ENCODE measurements at regions not wholly inside any gene's neighbourhood (a gene's known extent, or its start where the extent isn't known, plus 50 kb on each side); places are given as distances from the start of the nearest gene placed in this dataset.

DNA sequence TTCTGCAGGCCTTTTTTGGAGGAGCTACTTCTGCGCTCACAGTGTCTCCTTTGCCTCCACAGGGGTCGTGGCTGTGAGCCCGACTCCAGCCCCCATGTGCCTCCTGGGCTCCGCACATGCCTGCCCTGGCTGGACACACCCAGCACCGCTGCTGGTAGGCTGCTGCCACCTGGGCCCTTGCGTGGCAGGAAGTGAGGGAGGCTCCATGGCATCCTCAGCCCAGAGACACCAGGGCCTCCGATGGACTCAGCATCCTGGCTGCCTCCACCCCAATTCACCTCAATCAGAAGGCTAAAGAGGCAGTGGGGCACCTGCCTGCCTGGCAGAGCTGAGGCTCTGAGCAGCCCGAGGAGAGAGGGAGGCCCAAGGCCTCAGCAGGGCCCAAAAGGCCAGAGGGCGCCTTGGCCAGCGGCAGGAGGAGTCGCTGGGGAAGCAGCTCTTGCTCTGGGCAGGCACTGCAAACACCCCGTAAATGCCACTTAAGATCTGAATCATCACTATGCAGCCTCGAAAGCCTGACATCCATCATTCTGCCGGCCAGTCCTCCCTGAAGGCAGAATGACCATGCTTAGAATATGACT is 68.3 kb upstream of the OTOS start:
- DNase-seq (ENCODE audit: extremely low read depth, low read depth, low spot score): no peak

DNA sequence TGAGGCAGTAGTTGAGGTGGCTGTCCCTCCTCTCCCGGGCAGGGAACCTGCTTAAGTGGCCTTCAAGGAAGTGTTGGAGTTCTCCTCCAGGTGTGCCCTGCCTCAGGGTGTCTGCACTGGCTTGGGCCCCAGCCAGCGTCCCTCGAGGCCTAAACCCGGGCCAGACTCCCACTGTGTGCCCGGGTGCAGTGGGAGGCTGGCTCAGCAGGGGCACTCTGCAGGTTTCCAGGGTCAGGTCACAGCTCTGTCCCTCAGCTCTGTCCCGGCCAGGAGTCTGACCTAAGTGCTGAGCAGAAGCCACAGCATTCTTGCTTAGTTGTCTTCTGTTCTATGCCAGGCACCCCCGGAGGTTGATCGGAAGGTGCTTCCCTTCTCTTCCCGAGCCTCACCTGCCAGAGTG is 69.0 kb upstream of the OTOS start:
- DNase-seq (ENCODE audit: extremely low read depth, low read depth, low spot score): no peak

DNA sequence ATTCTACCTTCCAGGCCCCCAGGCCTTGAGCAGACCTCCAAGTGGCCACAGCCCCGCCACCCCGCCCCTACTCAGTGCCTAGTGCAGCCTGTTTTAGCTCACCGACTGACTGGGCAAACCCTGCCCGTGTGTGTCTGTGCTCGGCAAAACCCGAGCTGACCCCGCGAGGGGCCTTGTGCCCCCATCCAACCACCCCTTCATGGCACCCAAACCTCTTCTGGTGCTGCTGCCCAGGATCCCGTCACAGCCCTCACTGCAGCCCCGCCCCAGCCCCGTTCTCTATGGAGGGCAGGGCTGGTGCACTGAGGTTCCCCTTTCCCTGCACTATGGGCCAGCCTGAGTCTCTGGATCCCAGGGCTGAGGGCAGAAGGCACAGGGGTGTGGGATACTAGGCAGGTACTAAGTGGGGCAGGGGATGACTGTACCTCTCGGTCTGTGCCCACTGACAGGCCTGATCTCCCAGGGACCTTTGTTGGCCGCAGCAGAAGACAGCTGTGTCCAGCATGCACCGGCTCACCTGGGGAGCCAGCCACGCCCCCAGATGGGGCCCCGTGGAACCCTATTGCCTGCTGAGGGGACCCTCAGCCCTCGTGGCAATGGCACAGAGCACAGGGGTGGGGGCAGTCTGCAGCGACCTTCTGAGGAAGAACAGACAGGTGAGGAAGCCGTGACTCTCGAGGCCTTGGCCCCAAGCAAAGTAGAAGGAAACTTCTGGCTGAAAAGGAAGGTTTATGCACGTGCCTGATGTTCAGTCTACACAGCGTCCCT is 69.9 kb upstream of the OTOS start:
- no peak for DNase-seq (ENCODE audit: extremely low read depth, low read depth, low spot score)

DNA sequence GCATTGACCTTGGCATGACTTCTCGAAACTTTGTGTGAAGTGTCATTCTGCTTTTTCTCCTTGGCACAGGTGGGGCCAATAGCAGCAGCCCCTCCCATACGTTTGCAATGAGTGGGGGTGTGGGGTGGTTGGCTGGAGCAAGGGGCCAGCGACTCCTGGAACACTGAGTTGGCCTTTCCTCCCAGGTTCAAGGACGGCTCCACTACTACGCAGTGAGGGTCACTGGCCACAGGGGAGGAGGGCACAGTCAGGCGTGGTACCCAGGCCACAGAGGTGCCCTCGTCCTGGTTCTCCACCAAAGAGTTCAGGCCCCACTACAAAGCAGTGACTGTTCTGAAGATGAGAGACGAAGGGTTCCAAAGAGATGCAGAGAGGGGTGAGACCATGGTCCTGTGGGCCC is 70.6 kb upstream of the OTOS start:
- no peak for DNase-seq (ENCODE audit: extremely low read depth, low read depth, low spot score)

DNA sequence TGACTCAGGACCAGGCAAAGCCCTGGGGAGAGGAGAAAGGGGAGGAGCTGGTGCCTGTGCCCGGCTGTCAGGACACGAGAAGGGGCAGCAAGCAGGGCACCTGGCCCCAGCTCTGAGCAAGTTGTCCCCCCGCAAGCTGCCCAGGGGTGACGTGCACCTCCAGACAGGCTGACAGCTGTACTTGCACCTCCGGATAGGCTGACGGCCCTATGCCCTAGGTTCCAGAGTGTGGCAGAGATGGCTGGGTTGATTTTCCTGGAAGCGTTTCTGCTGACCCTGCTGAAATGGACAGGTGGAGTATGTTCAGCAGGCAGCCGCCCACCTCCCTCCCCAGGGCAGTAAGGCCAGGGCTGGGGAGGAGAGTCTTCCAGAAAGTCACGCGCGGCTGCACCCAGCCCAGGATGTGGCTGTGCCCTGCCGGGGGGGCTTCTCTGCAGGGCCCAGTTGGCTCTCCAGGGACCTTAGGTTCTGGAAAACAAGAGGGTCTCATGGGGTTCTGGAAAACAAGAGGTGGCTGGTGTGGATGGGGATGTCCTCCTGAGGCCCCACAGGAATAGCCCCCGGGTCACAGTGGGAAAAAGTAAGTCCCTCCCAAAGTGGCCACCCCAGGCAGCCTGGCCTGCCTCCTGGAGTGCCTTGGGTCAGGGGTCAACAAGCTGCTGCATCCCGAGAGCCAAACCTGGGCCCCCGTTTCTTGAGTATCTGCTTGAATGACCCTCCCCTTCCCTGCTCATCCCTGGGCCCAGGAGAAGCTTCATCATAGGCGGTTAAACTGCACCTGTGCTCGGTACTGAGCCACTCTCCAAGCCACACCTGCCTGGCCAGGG is 71.4 kb upstream of the OTOS start:
- DNase-seq (ENCODE audit: extremely low read depth, low read depth, low spot score): no peak

DNA sequence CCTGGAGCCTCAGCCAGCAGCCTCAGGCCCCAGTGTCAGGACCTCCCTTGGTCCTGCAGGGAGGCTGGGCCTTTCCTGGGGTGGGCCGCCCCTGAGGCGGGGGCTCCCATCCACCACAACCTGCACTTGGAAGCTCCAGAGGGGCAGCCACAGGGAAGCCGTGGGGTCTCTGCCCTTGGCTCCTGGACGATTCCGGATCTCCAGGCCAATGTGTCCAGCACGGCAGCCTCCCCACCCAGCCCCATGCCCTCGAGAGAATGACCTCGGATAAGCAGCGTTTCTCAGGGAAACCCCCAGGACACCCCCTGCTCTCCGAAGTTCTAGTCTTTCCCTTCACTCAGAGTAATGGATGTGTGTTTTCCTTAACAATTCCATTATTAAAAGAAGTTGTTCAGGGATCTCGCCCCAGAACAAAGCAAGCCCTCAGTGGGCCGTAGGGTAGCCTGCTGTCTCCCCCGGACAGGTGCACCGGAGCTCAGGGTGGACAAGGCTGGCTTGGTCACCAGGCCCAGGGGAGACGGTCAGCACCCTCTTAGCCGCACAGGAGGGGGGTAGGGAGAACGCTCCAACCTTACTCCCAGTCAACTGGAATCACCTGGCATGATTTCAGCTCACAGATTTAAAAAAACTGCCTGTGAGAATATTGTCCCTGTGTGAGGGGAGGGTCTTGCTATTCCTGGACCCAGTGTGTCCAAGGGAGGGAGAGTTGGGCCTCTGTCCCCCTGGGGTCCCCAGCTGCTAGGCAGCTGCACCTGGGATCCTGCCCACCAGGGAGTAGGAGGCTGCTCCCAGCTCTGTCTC is 72.2 kb upstream of the OTOS start:
- no peak for DNase-seq (ENCODE audit: extremely low read depth, low read depth, low spot score)

DNA sequence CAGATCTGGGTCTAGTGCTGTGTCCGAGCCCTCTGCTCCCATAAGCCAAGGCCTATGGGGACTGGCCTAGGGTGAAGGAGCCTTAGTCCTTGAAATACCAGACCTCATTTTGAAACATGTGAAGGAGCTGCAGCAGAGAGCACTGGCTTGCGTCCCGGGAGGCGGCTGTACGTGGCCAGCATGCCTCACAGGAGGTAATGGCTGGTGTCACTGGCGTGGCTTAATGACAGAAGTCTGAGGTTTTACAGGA is 72.7 kb upstream of the OTOS start:
- no peak for DNase-seq (ENCODE audit: extremely low read depth, low read depth, low spot score)

DNA sequence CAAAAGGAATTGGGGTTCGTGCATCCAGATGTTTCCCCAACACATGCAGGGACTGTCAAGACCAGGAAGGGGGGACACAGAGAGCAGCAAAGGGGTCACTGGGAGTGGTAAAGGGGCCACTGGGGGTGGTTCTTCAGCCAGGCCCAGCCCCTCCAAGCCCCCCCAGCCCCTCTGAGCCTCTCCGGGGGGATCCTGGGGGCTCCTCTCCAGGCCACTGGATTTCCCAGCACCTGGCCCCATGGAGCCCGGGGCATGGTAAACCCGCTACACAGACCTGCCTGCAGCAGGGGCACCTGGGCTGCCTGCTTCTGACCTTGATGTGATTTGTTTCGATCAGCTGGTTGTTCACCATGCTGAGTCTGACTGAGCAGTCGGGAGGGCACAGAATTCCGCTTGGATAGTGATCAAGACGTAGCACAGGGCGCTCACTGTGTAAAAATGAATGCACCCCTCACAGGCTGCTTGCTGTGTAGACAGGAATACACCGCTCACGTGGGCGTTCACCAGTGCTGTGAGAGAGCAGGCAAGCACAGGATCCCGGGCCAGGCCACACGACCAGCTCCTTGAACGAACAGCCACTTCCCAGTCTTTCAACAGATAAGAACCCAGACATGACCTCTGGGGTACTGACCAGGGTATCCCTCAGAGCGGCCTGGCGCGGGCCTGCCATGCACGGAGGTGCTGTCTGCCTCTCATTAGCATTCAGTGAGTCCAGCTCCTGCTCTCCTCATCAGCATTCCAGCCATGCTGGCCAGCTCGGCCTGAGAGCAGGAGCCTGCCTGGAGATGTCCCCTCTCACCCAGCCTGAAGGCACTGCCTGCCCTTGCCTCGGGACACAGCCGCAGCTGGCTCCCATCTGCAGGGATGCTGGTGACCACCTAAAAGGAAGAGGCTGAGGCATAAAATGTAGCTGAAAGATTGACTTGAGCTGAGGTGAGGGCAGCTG is 73.3 kb upstream of the OTOS start:
- DNase-seq (ENCODE audit: extremely low read depth, low read depth, low spot score): no peak

DNA sequence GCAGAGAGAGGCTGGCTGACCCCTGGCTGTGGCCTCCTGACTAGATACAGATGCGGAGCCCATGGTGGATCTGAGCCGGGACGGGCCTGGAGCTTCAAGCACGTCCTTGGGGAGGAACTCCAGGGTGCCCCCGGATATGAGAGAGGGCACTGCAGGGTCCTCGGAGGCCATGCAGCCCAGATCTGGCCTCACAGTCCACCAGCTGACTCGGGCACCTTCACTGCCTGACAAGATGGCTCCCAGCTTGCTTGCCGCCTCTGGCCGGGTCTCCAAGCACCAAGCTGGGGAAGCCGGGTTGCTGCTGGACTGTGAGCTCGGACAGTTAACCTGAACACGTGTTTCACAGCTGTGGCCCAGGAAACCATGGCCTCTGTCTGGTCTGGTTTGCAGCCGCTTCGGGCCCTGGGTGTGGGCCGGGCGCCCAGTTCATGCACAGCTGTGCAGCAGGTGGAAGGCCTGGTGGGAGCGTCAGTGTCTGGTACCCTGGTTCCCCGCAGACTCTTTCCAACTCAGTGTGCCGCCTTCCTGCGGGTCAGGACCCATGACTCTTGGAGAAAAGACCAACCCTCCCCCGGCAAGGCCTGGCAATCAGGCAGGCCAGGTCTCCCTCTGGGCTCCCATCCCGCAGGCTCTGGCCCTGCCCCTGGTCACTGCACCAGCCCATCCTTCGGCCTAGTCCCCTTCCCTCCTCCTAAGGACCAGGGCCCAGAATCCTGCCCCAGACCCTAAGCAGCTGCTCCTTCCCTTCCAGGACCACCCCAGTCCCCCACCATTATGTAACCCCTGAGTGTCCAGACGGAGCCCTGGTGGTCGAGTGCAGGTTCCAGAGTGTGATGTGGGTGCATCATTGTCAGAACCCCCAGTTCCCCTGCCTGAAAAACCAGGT is 74.6 kb upstream of the OTOS start:
- no peak for DNase-seq (ENCODE audit: extremely low read depth, low read depth, low spot score)

DNA sequence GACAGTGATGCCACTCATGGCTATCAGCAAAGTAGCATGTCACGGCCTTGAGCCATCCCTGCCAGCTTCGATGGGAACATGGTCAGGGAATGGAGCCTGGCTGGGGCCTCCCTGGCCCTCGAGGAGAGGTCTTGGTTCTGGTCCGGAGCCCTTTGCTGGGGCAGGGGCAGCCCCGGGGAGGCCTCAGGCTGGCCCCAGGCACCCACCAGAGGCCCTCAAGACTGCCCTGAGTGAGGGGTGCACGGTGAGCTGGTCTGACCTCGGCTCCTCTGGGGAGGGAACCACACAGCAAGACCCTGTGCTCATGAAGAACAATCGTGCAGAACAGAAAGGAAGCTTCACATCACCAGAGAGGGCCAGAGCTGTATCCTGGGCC is 75.2 kb upstream of the OTOS start:
- DNase-seq (ENCODE audit: extremely low read depth, low read depth, low spot score): no peak

DNA sequence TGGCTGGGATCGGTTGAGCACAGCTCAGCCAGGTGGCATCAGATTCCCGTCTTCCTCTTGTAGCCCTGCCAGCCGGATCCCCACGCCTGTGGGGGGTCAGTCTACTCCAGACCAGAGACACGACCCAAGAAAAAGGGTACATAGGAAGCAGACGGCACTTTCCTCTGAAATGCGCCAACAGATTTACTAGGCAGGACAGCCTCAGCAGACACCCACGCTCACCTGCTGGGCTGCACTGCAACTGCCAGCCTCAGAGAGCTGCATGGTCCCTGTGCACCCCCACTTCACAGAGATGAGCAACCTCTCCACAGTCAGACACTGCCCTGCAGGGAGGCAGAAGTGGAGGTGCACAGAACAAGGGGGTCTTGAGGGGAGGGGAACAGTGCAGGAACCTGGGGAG is 75.7 kb upstream of the OTOS start:
- DNase-seq (ENCODE audit: extremely low read depth, low read depth, low spot score): no peak

DNA sequence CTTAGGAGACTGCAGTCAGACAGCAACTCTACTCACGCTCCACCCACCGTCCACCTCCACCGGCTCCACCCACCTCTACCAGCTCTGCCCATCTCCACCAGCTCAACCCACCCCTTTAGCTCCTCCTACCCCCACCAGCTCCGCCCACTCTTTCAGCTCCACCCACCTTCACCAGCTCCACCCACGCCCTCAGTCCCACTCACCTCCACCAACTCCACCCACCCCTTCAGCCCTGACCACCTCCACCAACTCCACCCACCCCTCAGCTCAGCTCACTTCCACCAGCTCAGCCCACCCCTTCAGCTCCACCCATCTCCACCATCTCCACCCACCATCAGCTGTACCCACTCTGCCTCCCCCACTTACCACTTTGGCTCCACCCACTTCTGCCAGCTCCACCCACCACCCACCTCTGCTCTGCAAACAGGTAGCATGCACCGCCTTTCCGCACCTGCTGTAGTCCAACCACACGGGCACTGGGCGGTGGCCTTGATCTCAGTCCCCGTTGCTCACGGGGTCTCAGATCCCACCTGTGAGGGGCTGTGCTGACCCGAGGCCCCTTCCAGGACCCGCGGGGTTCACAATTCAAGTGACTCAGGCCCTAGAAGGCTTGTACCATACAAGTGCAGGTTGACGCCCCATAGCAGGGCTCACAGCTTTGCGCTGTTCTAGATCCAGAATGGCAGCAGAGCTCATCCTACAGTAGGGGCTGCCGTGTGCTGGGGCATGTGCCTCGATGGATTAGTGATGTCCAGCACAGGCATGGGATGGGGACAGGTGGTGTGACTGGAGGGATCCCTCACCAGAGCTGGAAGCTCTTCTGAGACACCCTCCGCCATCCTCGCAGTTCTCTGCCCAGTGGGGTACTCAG is 77.2 kb upstream of the OTOS start:
- no peak for DNase-seq (ENCODE audit: extremely low read depth, low read depth, low spot score)

DNA sequence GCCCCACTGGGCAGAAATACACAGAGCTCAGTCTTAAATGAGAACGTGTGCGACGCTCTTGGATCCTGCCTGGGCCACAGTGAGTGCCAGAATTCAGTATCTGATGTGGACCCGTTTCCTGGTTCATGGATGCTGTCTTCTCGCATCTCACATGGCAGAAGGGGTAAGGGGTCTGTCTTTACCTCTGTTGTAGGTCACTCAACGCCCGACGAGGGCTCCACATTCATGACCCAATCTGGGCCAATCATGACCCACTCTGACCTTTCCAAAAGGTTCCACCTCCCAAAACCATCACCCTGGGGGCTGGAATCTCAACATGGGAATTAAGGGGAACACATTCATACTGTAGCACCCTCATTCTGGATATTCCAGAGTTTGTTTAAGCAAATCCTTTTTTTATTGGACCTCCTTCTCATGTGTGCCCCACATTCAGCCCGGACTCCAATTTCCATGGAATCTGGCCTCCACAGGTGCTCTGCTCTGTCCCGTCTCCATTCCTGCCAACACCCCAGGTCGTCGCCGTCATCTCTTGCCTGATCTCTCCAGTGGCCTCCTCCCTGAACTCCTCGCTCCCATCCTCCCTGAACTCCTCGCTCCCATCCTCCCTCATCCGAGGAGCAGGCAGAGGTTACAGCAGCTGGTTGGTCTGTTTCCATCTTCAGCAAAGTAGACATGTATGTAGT is 78.9 kb upstream of the OTOS start:
- no peak for DNase-seq (ENCODE audit: extremely low read depth, low read depth, low spot score)

DNA sequence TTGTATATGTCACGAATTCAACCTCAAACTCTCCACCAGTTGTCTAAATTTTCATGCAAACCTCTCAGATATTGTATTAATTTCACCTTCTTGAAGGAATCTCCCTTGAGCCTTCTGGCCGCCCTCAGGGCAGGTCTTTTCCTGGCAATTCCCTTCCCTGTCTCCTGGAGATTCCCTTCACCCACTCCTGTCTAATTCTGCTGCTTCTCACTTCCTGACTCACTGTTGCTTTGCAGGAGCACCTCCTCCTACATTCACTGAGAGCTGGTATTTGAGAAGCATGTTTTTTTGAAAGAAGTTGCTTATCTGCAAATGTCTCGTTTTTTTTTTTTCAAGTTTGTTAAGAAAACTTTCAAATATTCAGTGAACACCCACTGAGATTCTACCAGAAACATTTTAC is 79.9 kb upstream of the OTOS start:
- no peak for DNase-seq (ENCODE audit: extremely low read depth, low read depth, low spot score)

DNA sequence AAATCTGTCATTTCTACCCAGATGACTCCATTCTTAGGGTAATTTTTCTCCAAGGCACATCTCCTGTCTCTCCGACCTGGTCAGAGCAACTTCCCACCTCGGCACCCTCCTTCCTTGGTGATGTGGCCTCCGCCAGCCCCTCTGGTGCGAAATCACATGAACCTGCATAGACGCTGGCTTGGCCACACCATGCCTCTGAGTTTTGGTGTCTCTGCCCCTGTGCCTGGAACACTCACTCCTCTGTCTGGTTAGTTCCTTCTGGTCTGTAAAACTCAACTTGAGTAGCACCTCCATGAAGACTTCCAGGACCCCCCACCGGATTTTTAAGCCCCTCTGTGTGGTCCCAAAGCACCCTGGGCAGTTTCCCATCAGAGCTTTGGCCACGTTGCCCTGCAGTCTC is 83.2 kb upstream of the OTOS start:
- no peak for DNase-seq (ENCODE audit: extremely low read depth, low read depth, low spot score)

DNA sequence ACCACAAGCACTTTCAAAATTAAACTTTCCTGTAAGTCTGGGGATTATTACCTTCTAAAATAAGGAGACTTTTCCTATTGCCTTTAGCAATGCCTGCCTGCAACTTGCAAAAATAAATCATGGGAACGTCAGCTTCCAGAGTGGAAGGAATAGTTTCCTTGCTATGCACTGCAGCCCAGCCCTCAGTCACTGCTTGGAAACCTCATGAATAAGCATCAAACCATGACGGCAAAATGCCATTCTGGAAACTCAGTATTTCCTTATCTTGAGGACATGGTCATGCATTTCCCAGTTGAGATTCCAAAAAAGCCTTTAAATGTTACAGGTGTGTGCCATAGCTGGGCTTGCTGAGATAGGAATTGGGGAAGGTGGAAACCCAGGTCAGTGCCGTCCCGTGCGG is 84.2 kb upstream of the OTOS start:
- no peak for DNase-seq (ENCODE audit: extremely low read depth, low read depth, low spot score)

DNA sequence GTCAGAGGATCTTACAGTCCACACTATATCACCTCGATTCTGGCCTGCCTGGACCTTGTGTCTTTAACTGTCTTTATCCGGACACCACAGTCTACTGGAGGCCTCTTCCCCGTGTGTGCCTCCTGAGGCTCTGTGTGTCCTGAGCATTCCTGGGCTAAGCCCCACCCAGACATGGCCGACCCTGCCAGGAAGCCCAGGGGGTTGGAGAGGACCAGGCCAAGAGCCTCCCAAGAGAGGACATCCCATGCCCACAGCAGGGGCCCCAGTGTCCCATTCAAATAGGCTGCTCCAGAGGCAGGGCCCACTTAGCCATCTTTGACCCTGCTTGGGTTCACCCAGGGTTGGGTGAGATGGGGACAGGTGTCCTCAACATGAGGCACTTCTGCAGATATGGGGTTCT is 84.7 kb upstream of the OTOS start:
- DNase-seq (ENCODE audit: extremely low read depth, low read depth, low spot score): no peak
